Adrenal gland (tissue), 9 donors: ENCODE measurements at regions not wholly inside any gene's neighbourhood (a gene's known extent, or its start where the extent isn't known, plus 50 kb on each side); places are given as distances from the start of the nearest gene placed in this dataset.

Source experiments
- DNase-seq, 7 donors: peaks; one replicate each; pipeline ENCODE4 v3.0.0-alpha.2; 2019 to 2020
- H3K27ac ChIP-seq, 5 donors: fragments of 200-600 bp; sonication (generic) in 4 of 5; 1 replicate in 3 of 5; 2 replicates in 2 of 5; pipeline versions ENCODE4 v1.5.1 to v1.8.0; 2016 to 2020; ENCODE audit warnings: mild to moderate bottlenecking in 1 of 5
- H3K27me3 ChIP-seq: fragments of 200-600 bp; 2 replicates; pipeline ENCODE4 v1.8.0; 2021
- H3K36me3 ChIP-seq, 2 donors: fragments of 200-600 bp; replicated peaks in 1 of 2; 1 replicate in 1 of 2; 2 replicates in 1 of 2; pipeline versions ENCODE4 v1.5.1 to v1.8.0; 2018 to 2022
- H3K4me1 ChIP-seq, 2 donors: fragments of 200-600 bp; replicated peaks in 1 of 2; 1 replicate in 1 of 2; 2 replicates in 1 of 2; pipeline versions ENCODE4 v1.5.1 to v1.8.0; 2018 to 2021
- H3K4me3 ChIP-seq, 4 donors: fragments of 200-600 bp; sonication (generic) in 3 of 4; one replicate each; pipeline ENCODE4 v1.5.1; 2016 to 2018
- H3K9me3 ChIP-seq, 3 donors: fragments of 200-600 bp; sonication (generic) in 1 of 3; replicated peaks in 1 of 3; 1 replicate in 2 of 3; 2 replicates in 1 of 3; pipeline versions ENCODE4 v1.5.1 to v1.8.0; 2016 to 2021
- POLR2A ChIP-seq, 2 donors: fragments of 450-650 bp; IDR thresholded peaks; one replicate each; pipeline ENCODE4 v1.6.1; 2017; ENCODE audit warnings: antibody characterized with exemption in 2 of 2, mild to moderate bottlenecking in 2 of 2, moderate library complexity in 1 of 2
- WGBS, 4 donors: extraction: QIAGEN DNeasy Blood & Tissue Kit in 2 of 4; methylation state at CpG; one replicate each; pipeline versions ENCODE4 v1.1.5 to v1.1.7; 2013 to 2017; 5-methylcytosine and 5-hydroxymethylcytosine counted together
- intact Hi-C, 2 donors: fragments of 100-400 bp; cut with DNase I; formaldehyde crosslinking; loops; one replicate each; pipeline versions ENCODE4 v1.14.1 to v1.15.0; 2022 to 2023
- TF ChIP-seq, protein P1 (sequence below), 6 experiments: fragments of 450-650 bp in 4 of 6; fragments of 200-600 bp in 2 of 6; sonication (generic) in 1 of 6; IDR thresholded peaks; 1 replicate in 5 of 6; 2 replicates in 1 of 6; pipeline versions ENCODE4 v1.5.1 to v1.8.0; 2016 to 2021; ENCODE audit warnings: antibody characterized with exemption in 6 of 6, mild to moderate bottlenecking in 2 of 6, moderate library complexity in 1 of 6
- donor health status: healthy with polysubstance abuse.
- donor health status: Bipolar disorder and iron deficiency.
- donor health status: DM: yes; HTN: yes; CAD: no.
- donor health status: DM: no; HTN: no; CAD: no.
- donor health status: DM: no; HTN: no; CAD: no.

DNA sequence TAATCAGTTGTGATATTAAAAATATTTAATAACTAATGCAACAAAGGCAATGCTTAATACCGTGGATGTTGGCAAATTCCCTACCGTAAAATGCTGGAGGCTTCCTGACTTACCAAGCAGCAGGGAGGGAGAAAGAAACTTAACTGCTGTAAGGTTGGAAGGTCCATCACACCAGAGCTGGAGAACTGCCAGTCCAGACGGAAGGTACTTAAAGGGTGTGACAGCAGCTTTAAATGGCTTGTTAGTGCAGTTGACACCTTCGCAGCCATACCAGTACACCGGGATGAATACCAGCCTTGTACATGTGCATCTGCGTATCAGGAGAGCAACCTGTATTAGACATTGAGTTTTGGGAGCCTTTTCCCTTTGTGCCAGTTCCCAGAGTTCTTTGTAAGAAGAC lies 269.5 kb upstream of the NCAM2 start:
- Histone ChIP-seq H3K4me1 (no peaks in the 10 kb centered on the region), H3K36me3 (no peaks in the 10 kb centered on the region), H3K27ac (no peak overlapping the region), H3K9me3 (no peaks in the 10 kb centered on the region), H3K27me3 (no peaks in the 10 kb centered on the region), H3K4me3 (no peak overlapping the region)
- no peak for DNase-seq
- intact Hi-C loops = no loop called here
- TF ChIP-seq, protein P1, sequence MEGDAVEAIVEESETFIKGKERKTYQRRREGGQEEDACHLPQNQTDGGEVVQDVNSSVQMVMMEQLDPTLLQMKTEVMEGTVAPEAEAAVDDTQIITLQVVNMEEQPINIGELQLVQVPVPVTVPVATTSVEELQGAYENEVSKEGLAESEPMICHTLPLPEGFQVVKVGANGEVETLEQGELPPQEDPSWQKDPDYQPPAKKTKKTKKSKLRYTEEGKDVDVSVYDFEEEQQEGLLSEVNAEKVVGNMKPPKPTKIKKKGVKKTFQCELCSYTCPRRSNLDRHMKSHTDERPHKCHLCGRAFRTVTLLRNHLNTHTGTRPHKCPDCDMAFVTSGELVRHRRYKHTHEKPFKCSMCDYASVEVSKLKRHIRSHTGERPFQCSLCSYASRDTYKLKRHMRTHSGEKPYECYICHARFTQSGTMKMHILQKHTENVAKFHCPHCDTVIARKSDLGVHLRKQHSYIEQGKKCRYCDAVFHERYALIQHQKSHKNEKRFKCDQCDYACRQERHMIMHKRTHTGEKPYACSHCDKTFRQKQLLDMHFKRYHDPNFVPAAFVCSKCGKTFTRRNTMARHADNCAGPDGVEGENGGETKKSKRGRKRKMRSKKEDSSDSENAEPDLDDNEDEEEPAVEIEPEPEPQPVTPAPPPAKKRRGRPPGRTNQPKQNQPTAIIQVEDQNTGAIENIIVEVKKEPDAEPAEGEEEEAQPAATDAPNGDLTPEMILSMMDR (IDR thresholded peaks at IDR 0.05) = no peak
- no peak for TF ChIP-seq POLR2A (IDR thresholded peaks at IDR 0.05)
- 78 to 90% (median 86%) methylated on average over 6 of the region's 6 CpGs for WGBS, 4 donors

DNA sequence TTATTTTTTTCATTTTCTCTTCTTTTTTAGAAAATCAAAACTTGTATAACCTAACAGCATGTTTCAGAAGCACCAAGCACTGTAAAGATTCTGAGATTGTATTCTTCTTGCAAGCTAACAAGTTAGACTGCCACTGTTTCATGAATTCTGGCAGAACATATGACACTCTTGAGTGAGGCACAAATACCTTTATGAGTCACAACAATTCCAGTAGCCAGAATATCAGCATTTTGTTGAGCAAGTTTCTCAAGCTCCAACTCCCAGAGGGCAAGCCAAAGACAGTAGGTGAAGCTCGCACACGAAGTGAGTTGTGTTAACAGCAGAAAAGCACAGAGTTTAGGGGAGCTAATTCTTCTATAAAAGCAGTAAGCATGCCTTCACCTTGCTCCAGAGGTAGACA lies 268.8 kb upstream of the NCAM2 start:
- no peak for DNase-seq
- TF ChIP-seq POLR2A (IDR thresholded peaks at IDR 0.05) = no peak
- TF ChIP-seq, protein P1 (IDR thresholded peaks at IDR 0.05) = no peak
- no peaks in the 10 kb centered on the region for H3K9me3 ChIP-seq
- no peak overlapping the region for H3K27ac ChIP-seq
- no peaks in the 10 kb centered on the region for H3K27me3 ChIP-seq
- WGBS, 4 donors = 71 to 96% (median 80%) methylated on average over 2 of the region's 2 CpGs
- no peak overlapping the region for H3K4me3 ChIP-seq
- H3K36me3 ChIP-seq = no peaks in the 10 kb centered on the region
- no peaks in the 10 kb centered on the region for H3K4me1 ChIP-seq
- intact Hi-C loops = no loop called here

DNA sequence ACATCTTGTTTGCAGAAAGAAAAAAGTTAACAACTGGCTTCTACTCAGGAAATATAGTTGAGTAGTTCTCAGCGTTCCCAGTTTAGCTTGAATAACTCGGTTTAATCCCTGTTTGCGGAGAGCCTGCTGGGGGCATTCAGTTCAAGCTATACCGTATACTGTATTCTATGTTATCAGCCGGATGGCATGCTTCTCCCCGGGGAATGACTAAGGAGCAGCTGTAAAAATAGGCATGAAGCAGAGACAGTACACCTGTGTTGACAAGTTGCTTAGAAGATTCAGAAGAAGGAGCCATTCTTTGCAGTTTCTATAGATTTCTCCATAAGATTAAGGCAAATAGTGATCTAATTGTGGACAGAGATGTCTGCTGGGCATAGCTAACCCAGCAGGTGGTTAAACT lies 267.8 kb upstream of the NCAM2 start:
- Histone ChIP-seq H3K27me3 (no peaks in the 10 kb centered on the region), H3K36me3 (no peaks in the 10 kb centered on the region), H3K27ac (no peak overlapping the region), H3K4me3 (no peak overlapping the region), H3K9me3 (no peaks in the 10 kb centered on the region), H3K4me1 (no peaks in the 10 kb centered on the region)
- intact Hi-C loops = no loop called here
- DNase-seq = no peak
- TF ChIP-seq, protein P1 (IDR thresholded peaks at IDR 0.05) = no peak
- TF ChIP-seq POLR2A (IDR thresholded peaks at IDR 0.05) = no peak
- WGBS, 4 donors = 76 to 91% (median 82%) methylated on average over 6 of the region's 6 CpGs

DNA sequence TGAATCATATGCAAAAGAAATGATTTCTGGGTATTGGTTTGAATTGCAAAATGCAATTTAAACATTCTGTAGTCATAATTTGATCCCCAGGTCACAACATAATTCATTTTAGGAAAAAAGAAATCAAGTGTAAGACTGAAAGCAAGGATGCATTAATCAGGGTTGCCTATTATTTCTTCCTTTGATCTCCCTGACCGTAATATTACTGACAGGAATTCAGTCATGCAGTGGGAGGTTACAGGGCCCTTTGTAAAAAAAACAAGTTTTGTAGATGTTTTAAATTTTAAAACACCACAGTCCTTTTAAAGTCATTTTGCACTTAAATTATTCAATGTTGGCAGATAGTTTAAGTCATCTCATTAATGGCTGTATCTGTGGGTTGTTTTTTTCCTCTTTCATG lies 263.0 kb upstream of the NCAM2 start:
- intact Hi-C loops = no loop called here

More for the DNA sequence above, 263.0 kb upstream of the NCAM2 start:
- H3K4me1 ChIP-seq = no peaks in the 10 kb centered on the region
- 22 to 50% (median 38%) methylated on average over 1 of the region's 1 CpG for WGBS, 4 donors
- no peaks in the 10 kb centered on the region for H3K9me3 ChIP-seq
- no peak for DNase-seq
- TF ChIP-seq POLR2A (IDR thresholded peaks at IDR 0.05) = no peak
- TF ChIP-seq, protein P1 (IDR thresholded peaks at IDR 0.05) = no peak
- H3K27ac ChIP-seq = no peak overlapping the region
- H3K27me3 ChIP-seq = no peaks in the 10 kb centered on the region
- no peak overlapping the region for H3K4me3 ChIP-seq
- H3K36me3 ChIP-seq = no peaks in the 10 kb centered on the region
